Kidney (tissue), 13 donors: ENCODE measurements at regions not wholly inside any gene's neighbourhood (a gene's known extent, or its start where the extent isn't known, plus 50 kb on each side); places are given as distances from the start of the nearest gene placed in this dataset.
A peak's percentile ranks its signal among the peaks of the same experiment; 100 is the strongest.

Experiments
- DNase-seq, 5 donors: peaks; one replicate each; pipeline ENCODE4 v3.0.0-alpha.2; 2013 to 2020
- FAIRE-seq: peaks from 2 replicates; lab custom pipeline; 2012; peaks lifted over from hg19 to GRCh38; lab: Jason Lieb, UNC
- H3K27ac ChIP-seq, 2 donors: one replicate each; pipeline ENCODE4 v1.7.0; 2013; ENCODE audit warnings: low read depth in 2 of 2, low read length in 2 of 2, inconsistent platforms in 1 of 2
- H3K27me3 ChIP-seq: one replicate; pipeline ENCODE4 v1.7.1; 2013; ENCODE audit warnings: low read length, inconsistent platforms; ENCODE audit not compliant: control insufficient read depth, insufficient read depth
- H3K36me3 ChIP-seq, 3 donors: one replicate each; pipeline versions ENCODE4 v1.7.0 to v1.7.1; 2013; ENCODE audit warnings: low read length in 3 of 3, control low read depth in 1 of 3, inconsistent platforms in 1 of 3; ENCODE audit not compliant: insufficient read depth in 3 of 3, control insufficient read depth in 2 of 3
- H3K4me1 ChIP-seq, 3 donors: one replicate each; pipeline versions ENCODE4 v1.7.0 to v1.7.1; 2013; ENCODE audit warnings: low read length in 3 of 3, inconsistent platforms in 1 of 3, low read depth in 1 of 3; ENCODE audit not compliant: control insufficient read depth in 2 of 3, insufficient read depth in 2 of 3
- H3K4me3 ChIP-seq, 3 donors: one replicate each; pipeline versions ENCODE4 v1.7.0 to v1.8.1; 2013; ENCODE audit warnings: low read length in 3 of 3, control low read depth in 1 of 3, inconsistent platforms in 1 of 3
- H3K9ac ChIP-seq, 3 donors: one replicate each; pipeline versions ENCODE4 v1.7.0 to v1.7.1; 2013; ENCODE audit warnings: low read length in 3 of 3, control low read depth in 1 of 3, inconsistent platforms in 1 of 3
- H3K9me3 ChIP-seq, 3 donors: one replicate each; pipeline versions ENCODE4 v1.7.0 to v1.7.1; 2013; ENCODE audit warnings: low read length in 3 of 3, control low read depth in 1 of 3, inconsistent platforms in 1 of 3; ENCODE audit not compliant: control insufficient read depth in 2 of 3, insufficient read depth in 1 of 3
- CTCF ChIP-seq: IDR thresholded peaks from 3 replicates; pipeline ENCODE4 v1.5.1; 2012; ENCODE audit warnings: mild to moderate bottlenecking, moderate library complexity, borderline replicate concordance; ENCODE audit not compliant: insufficient read depth; ENCODE audit errors: extremely low read depth
- intact Hi-C: fragments of 100-400 bp; cut with DNase I; formaldehyde crosslinking; loops from one replicate; pipeline ENCODE4 v1.11.1; 2022
- donor health status: control.
- donor health status: control.
- donor health status: control.
- donor health status: control.
- donor health status: control.
- donor health status: DM: yes; HTN: yes; CAD: no.
- donor health status: Normal renal cell carcinoma (clear cell type).

GRCh38 chr13:107586216-107586615 is 629.1 kb downstream of the LIG4 start:
- H3K9me3 ChIP-seq: no peaks in the 10 kb centered on the region
- no peak for TF ChIP-seq CTCF
- H3K27ac ChIP-seq: no peak overlapping the region
- no peak overlapping the region for H3K9ac ChIP-seq
- FAIRE-seq (no peak), DNase-seq (no peak)
- no peaks in the 10 kb centered on the region for H3K4me1 ChIP-seq
- intact Hi-C loops: no loop called here
- no peak overlapping the region for H3K4me3 ChIP-seq
- H3K36me3 ChIP-seq: no peaks in the 10 kb centered on the region
- no peaks in the 10 kb centered on the region for H3K27me3 ChIP-seq

GRCh38 chr13:107585469-107586180 is 629.7 kb downstream of the LIG4 start:
- Histone ChIP-seq H3K9me3 (no peaks in the 10 kb centered on the region), H3K9ac (no peak overlapping the region), H3K4me1 (no peaks in the 10 kb centered on the region), H3K36me3 (no peaks in the 10 kb centered on the region), H3K27me3 (no peaks in the 10 kb centered on the region), H3K27ac (no peak overlapping the region), H3K4me3 (no peak overlapping the region)
- DNase-seq (peak in 1 of 5 donors; percentile 8), FAIRE-seq (no peak)
- intact Hi-C loops: no loop called here
- TF ChIP-seq CTCF: no peak

- Histone ChIP-seq H3K36me3 (no peaks in the 10 kb centered on the region), H3K9ac (no peak overlapping the region), H3K4me1 (no peaks in the 10 kb centered on the region), H3K27me3 (no peaks in the 10 kb centered on the region), H3K27ac (no peak overlapping the region), H3K4me3 (no peak overlapping the region), H3K9me3 (no peaks in the 10 kb centered on the region)
- no peak for DNase-seq
- no peak for TF ChIP-seq CTCF
- no peak for FAIRE-seq
- intact Hi-C loops: no loop called here
Measured at GRCh38 chr13:107582171-107582570, 633.2 kb downstream of the LIG4 start.
